Activated naive CD4-positive, alpha-beta T cell treated with anti-CD3 and anti-CD28 coated beads for 36 hours (primary cell): ENCODE measurements at regions not wholly inside any gene's neighbourhood (a gene's known extent, or its start where the extent isn't known, plus 50 kb on each side); places are given as distances from the start of the nearest gene placed in this dataset.

Experiments used
- CTCF ChIA-PET: fragments of 350-600 bp; sonication (Branson Sonifier 250); formaldehyde crosslinking; loops from one replicate; lab custom pipeline; 2021; ENCODE audit warnings: antibody characterized with exemption; lab: Charles Lee
- DNase-seq: peaks from one replicate; pipeline ENCODE4 v3.0.0-alpha.2; 2020
- H3K27ac Mint-ChIP-seq: one replicate; pipeline ENCODE4 v1.8.0; 2021; ENCODE audit warnings: mild to moderate bottlenecking, mixed read lengths
- H3K27me3 Mint-ChIP-seq: one replicate; pipeline ENCODE4 v1.8.0; 2021; ENCODE audit warnings: low read depth, mixed read lengths
- H3K36me3 Mint-ChIP-seq: one replicate; pipeline ENCODE4 v1.8.0; 2021; ENCODE audit warnings: low read depth, mixed read lengths
- H3K4me1 Mint-ChIP-seq: one replicate; pipeline ENCODE4 v1.8.0; 2021; ENCODE audit warnings: low read depth, mixed read lengths
- H3K4me3 Mint-ChIP-seq: one replicate; pipeline ENCODE4 v1.8.0; 2021; ENCODE audit warnings: mild to moderate bottlenecking, moderate library complexity, mixed read lengths
- H3K9me3 Mint-ChIP-seq: one replicate; pipeline ENCODE4 v1.8.0; 2021; ENCODE audit warnings: mixed read lengths
- intact Hi-C: fragments of 100-400 bp; cut with micrococcal nuclease; formaldehyde crosslinking; loops from one replicate; pipeline ENCODE4 v1.15.1; 2023

DNA sequence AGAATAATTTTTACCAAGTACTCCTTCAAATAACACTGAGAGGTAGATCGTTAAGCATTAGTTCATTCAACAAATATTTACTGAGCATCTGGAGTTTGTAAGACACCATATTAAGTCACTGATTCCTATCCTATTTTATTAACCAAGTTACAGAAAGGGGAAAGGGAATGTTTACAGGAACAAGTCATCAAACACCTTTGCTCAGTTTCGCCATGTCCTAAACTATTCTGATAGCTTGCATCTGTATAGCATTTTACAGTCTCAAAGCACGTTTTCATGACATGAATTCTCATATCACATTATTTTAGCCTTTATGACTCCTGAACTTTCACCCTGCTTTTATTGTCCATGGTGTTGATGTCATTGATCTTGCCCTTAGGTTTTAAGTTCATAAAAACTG is 89.2 kb downstream of the AREG start:
- intact Hi-C loops, result loop anchor here (5.0 kb wide), 1 partner anchor 302 kb away; no protein-coding TSS in a partner anchor
- H3K4me3 Mint-ChIP-seq, result no peak overlapping the region
- CTCF ChIA-PET, result interaction anchor here (2.5 to 4.7 kb wide), 2 partner anchors 8 to 164 kb away, joined by 12 to 32 read pairs; no protein-coding TSS in a partner anchor
- H3K9me3 Mint-ChIP-seq, result no peaks in the 10 kb centered on the region
- no peaks in the 10 kb centered on the region for H3K4me1 Mint-ChIP-seq
- no peak overlapping the region for H3K27ac Mint-ChIP-seq
- no peaks in the 10 kb centered on the region for H3K36me3 Mint-ChIP-seq
- H3K27me3 Mint-ChIP-seq, result peaks cover 8% of the 10 kb centered on the region
- DNase-seq, result no peak

DNA sequence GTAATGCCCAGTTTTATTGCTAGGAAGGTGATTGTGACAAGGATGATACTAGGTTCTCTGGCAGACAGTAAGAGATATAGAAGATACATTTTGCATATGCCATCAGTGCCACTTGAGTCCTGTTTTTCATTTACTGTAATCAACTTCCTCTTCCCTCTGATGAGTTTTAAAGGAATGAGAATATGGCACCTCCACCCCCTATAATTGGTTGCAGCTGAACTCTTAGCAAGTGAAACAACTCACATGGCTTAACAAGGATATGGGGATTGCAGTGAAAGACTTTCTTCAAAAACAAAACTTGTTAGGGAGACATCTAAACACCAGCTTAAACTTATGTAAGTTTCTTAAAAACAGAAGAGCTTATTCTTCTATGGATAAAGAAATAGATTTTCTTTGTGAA is 90.0 kb downstream of the AREG start:
- Mint-ChIP-seq H3K9me3 (no peaks in the 10 kb centered on the region), H3K4me3 (no peak overlapping the region), H3K27ac (no peak overlapping the region), H3K4me1 (no peaks in the 10 kb centered on the region), H3K36me3 (no peaks in the 10 kb centered on the region), H3K27me3 (peaks cover 8% of the 10 kb centered on the region)
- no peak for DNase-seq
- CTCF ChIA-PET, result interaction anchor here (0.6 to 4.7 kb wide), 2 partner anchors 7 to 133 kb away, joined by 3 to 32 read pairs; no protein-coding TSS in a partner anchor
- intact Hi-C loops, result loop anchor here (5.0 kb wide), 1 partner anchor 303 kb away; no protein-coding TSS in a partner anchor

DNA sequence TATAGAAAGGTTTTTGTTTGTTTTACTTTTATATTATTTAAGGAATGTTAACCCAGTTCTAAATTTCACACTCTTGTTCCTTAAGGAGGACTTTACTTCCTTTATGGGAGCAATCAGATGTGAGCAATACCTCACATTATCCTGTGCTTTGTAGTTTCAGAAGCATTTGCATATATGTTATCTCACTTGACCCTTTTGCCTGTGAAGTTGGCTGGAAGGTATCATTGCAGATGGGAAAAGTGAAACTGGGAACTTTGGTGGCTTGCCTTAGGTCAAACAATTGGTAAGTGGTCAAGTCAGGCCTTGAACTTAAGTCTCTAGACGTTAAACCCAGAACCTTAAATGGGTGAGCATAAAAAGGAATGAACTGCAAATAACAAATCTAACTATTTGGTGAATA is 90.6 kb downstream of the AREG start:
- no peak for DNase-seq
- intact Hi-C loops, result no loop called here
- Mint-ChIP-seq H3K4me3 (no peak overlapping the region), H3K36me3 (no peaks in the 10 kb centered on the region), H3K4me1 (no peaks in the 10 kb centered on the region), H3K27ac (no peak overlapping the region), H3K9me3 (no peaks in the 10 kb centered on the region), H3K27me3 (peaks cover 8% of the 10 kb centered on the region)
- CTCF ChIA-PET, result interaction anchor here (0.6 kb wide), 1 partner anchor 133 kb away, joined by 3 read pairs; no protein-coding TSS in a partner anchor

- DNase-seq, result no peak
- no peaks in the 10 kb centered on the region for H3K36me3 Mint-ChIP-seq
- H3K4me3 Mint-ChIP-seq, result no peak overlapping the region
- CTCF ChIA-PET, result no interaction called here
- peaks cover 8% of the 10 kb centered on the region for H3K27me3 Mint-ChIP-seq
- H3K9me3 Mint-ChIP-seq, result no peaks in the 10 kb centered on the region
- intact Hi-C loops, result loop anchor here (1.0 to 2.0 kb wide), 2 partner anchors 86 to 135 kb away; no protein-coding TSS in a partner anchor
- no peaks in the 10 kb centered on the region for H3K4me1 Mint-ChIP-seq
- no peak overlapping the region for H3K27ac Mint-ChIP-seq
Observed at GRCh38 chr4:74536557-74536956, 91.6 kb downstream of the AREG start.

GRCh38 chr4:74537459-74537858 is 92.5 kb downstream of the AREG start:
- H3K4me1 Mint-ChIP-seq, result peaks cover under 1% of the 10 kb centered on the region
- intact Hi-C loops, result loop anchor here (2.0 kb wide), 1 partner anchor 85 kb away; no protein-coding TSS in a partner anchor
- H3K4me3 Mint-ChIP-seq, result no peak overlapping the region
- no peaks in the 10 kb centered on the region for H3K9me3 Mint-ChIP-seq
- DNase-seq, result no peak
- H3K27ac Mint-ChIP-seq, result no peak overlapping the region
- no peaks in the 10 kb centered on the region for H3K36me3 Mint-ChIP-seq
- peaks cover 5% of the 10 kb centered on the region for H3K27me3 Mint-ChIP-seq
- CTCF ChIA-PET, result interaction anchor here (0.7 to 1.1 kb wide), 3 partner anchors 134 to 164 kb away, joined by 3 read pairs; no protein-coding TSS in a partner anchor

DNA sequence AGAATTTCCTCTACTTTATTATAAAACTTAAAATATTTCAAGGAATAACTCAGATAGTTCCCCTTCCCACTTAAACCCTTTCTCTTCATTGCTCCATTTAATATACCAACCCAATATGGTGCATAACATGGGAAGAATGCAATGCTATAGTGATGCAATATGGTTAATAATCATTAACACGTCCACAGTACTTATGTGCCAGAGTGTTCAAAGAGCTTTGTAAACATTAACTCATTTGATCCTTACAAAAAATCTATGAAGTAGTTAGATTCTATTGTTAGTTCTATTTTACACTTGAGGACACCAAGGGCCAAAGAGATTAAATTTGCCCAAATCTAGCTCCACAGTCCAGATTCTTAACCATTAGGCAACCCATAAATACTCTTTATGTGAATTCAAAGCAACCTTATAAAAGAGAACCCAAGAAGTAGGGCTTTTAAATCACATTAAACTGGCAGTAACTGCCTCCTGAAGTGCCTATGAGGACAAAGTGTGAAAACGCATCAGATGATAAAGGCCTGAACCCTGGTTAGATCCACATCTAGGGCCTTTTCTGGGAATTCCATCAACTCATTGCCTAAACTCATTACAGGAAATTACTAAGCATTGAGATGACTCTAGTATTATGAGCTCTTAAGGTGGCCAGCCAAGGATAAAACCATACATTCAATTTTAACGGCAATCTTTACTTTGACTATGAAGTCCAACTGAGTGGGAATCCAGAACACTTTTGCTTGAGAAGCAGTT is 94.3 kb downstream of the AREG start:
- no peaks in the 10 kb centered on the region for H3K36me3 Mint-ChIP-seq
- no peak overlapping the region for H3K4me3 Mint-ChIP-seq
- no peak overlapping the region for H3K27ac Mint-ChIP-seq
- intact Hi-C loops, result no loop called here
- peaks cover 4% of the 10 kb centered on the region for H3K4me1 Mint-ChIP-seq
- DNase-seq, result no peak
- H3K9me3 Mint-ChIP-seq, result no peaks in the 10 kb centered on the region
- CTCF ChIA-PET, result interaction anchor here (5.8 kb wide), 1 partner anchor 6 kb away, joined by 32 read pairs; no protein-coding TSS in a partner anchor
- H3K27me3 Mint-ChIP-seq, result peaks cover 4% of the 10 kb centered on the region

DNA sequence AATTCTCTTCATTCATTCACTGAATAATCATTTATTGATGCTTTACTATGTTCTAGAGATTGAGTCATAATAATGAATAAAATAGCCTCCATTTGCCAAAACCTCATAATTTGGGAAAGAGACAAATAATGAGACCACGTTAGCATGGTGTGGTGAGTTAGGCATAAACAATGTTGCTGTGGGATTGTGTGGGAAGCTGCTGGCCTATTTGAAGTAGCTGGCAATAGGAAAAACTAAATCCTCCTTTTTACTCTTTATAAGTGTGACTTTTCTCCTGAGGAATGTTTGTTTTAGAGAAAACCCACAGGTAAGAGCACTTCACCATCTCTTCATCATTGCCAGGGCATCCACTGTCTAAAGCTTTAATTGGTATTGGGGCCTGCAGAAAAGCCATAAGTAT is 95.3 kb downstream of the AREG start:
- peaks cover 4% of the 10 kb centered on the region for H3K27me3 Mint-ChIP-seq
- H3K4me3 Mint-ChIP-seq, result no peak overlapping the region
- H3K9me3 Mint-ChIP-seq, result no peaks in the 10 kb centered on the region
- no peak for DNase-seq
- H3K4me1 Mint-ChIP-seq, result peaks cover 4% of the 10 kb centered on the region
- CTCF ChIA-PET, result interaction anchor here (5.8 kb wide), 1 partner anchor 7 kb away, joined by 32 read pairs; no protein-coding TSS in a partner anchor
- no peaks in the 10 kb centered on the region for H3K36me3 Mint-ChIP-seq
- intact Hi-C loops, result no loop called here
- H3K27ac Mint-ChIP-seq, result no peak overlapping the region

GRCh38 chr4:74541667-74542066 is 96.7 kb downstream of the AREG start:
- no peak overlapping the region for H3K27ac Mint-ChIP-seq
- H3K36me3 Mint-ChIP-seq, result no peaks in the 10 kb centered on the region
- intact Hi-C loops, result no loop called here
- H3K4me3 Mint-ChIP-seq, result no peak overlapping the region
- no peaks in the 10 kb centered on the region for H3K9me3 Mint-ChIP-seq
- CTCF ChIA-PET, result interaction anchor here (5.8 kb wide), 1 partner anchor 9 kb away, joined by 32 read pairs; no protein-coding TSS in a partner anchor
- DNase-seq, result no peak
- peaks cover 4% of the 10 kb centered on the region for H3K27me3 Mint-ChIP-seq
- H3K4me1 Mint-ChIP-seq, result peaks cover 4% of the 10 kb centered on the region

DNA sequence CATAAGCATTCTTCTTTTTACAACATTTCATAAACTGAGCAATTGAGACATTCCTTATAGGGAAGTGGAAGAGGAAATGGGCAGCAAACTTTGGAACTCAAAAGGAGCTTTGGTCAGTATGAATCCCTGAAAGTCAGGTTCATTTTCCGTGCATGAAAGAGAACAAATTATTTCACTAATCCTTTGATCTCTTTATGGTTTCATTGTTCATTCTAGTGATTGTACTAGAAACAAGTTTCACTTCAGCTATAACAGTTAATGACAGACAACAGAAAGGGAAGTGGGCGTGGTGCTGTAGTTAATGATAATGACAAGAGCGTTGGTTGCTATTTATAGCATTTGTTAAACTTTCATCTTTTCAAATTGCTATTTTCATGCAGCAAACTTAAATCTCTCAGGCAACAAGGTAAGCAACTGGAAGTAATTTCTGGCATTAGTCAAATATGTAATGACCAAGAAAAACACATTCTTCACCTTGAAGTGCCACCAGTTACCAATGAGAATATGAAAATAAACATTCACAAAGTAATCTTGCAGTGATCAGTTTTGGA is 98.4 kb downstream of the AREG start:
- CTCF ChIA-PET, result interaction anchor here (0.8 to 5.8 kb wide), 4 partner anchors 10 to 128 kb away, joined by 3 to 32 read pairs (median 3); no protein-coding TSS in a partner anchor
- intact Hi-C loops, result no loop called here
- H3K4me3 Mint-ChIP-seq, result no peak overlapping the region
- H3K4me1 Mint-ChIP-seq, result peaks cover 4% of the 10 kb centered on the region
- peak; percentile 18 for DNase-seq
- no peak overlapping the region for H3K27ac Mint-ChIP-seq
- no peaks in the 10 kb centered on the region for H3K27me3 Mint-ChIP-seq
- no peaks in the 10 kb centered on the region for H3K36me3 Mint-ChIP-seq
- H3K9me3 Mint-ChIP-seq, result no peaks in the 10 kb centered on the region

GRCh38 chr4:74543983-74544382 is 99.0 kb downstream of the AREG start:
- H3K27me3 Mint-ChIP-seq, result peaks cover 1% of the 10 kb centered on the region
- H3K4me1 Mint-ChIP-seq, result peaks cover 4% of the 10 kb centered on the region
- H3K9me3 Mint-ChIP-seq, result no peaks in the 10 kb centered on the region
- H3K36me3 Mint-ChIP-seq, result no peaks in the 10 kb centered on the region
- H3K4me3 Mint-ChIP-seq, result no peak overlapping the region
- DNase-seq, result no peak
- intact Hi-C loops, result no loop called here
- no peak overlapping the region for H3K27ac Mint-ChIP-seq
- CTCF ChIA-PET, result interaction anchor here (0.9 to 5.8 kb wide), 2 partner anchors 9 to 11 kb away, joined by 3 to 32 read pairs; no protein-coding TSS in a partner anchor

DNA sequence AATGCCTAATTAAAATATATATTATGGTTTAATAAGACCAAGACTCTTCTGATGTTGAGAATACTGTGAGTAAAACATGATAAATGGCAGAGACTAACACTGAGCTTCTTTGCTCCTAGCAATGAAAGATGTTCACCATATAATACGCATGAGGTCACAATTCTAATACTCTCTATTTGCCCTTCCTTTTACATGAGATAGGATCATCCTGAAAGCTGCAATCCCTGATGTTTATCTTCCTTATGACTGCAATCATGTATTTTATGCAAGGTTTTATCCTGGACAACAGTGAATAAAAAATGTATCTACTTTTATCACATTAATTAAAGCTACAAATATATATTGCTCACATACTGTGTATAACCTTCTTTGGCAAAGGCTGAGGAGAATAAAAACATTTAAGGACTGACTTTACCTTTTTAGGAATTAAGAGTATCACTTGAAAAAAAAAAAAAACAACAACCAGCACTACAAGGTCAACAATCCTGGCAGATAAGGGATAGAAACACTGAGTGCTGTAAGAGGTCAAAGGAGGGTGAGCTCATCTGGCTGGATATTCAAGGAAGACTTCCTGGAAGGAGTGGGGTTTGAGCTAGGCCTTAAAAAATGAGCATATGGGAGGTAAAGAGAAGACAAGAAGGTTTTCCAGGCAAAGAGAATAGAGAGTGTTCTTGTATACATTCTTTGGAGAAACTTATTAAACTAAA is 99.9 kb downstream of the AREG start:
- no peak for DNase-seq
- intact Hi-C loops, result no loop called here
- CTCF ChIA-PET, result interaction anchor here (0.6 to 5.8 kb wide), 3 partner anchors 12 to 131 kb away, joined by 4 to 32 read pairs (median 5); no protein-coding TSS in a partner anchor
- Mint-ChIP-seq H3K27ac (no peak overlapping the region), H3K27me3 (peaks cover 1% of the 10 kb centered on the region), H3K4me3 (no peak overlapping the region), H3K9me3 (no peaks in the 10 kb centered on the region), H3K4me1 (peaks cover 4% of the 10 kb centered on the region), H3K36me3 (no peaks in the 10 kb centered on the region)

- CTCF ChIA-PET, result interaction anchor here (0.6 to 5.8 kb wide), 3 partner anchors 13 to 130 kb away, joined by 4 to 32 read pairs (median 5); no protein-coding TSS in a partner anchor
- Mint-ChIP-seq H3K4me1 (peaks cover 4% of the 10 kb centered on the region), H3K36me3 (no peaks in the 10 kb centered on the region), H3K9me3 (no peaks in the 10 kb centered on the region), H3K4me3 (no peak overlapping the region), H3K27me3 (peaks cover 1% of the 10 kb centered on the region), H3K27ac (no peak overlapping the region)
- intact Hi-C loops, result no loop called here
- no peak for DNase-seq
Observed at GRCh38 chr4:74545448-74545847, 100.5 kb downstream of the AREG start.
